Cardiac muscle cell (in vitro differentiated cells and primary cell): ENCODE measurements at regions not wholly inside any gene's neighbourhood (a gene's known extent, or its start where the extent isn't known, plus 50 kb on each side); places are given as distances from the start of the nearest gene placed in this dataset.

Source experiments
- DNase-seq, 2 donors: peaks; one replicate each; pipeline versions ENCODE4 v3.0.0 to v3.0.0-alpha.2; 2010 to 2017; ENCODE audit warnings: low read depth in 1 of 2, low spot score in 1 of 2
- H3K27ac ChIP-seq: fragments of 200-600 bp; sonication (generic); 2 replicates; pipeline ENCODE4 v1.5.1; 2016
- H3K27me3 ChIP-seq: fragments of 200-600 bp; sonication (generic); 2 replicates; pipeline ENCODE4 v1.6.0; 2016; ENCODE audit warnings: control low read depth
- H3K36me3 ChIP-seq: fragments of 200-600 bp; sonication (generic); 2 replicates; pipeline ENCODE4 v1.5.1; 2016; ENCODE audit warnings: control low read depth
- H3K4me1 ChIP-seq: fragments of 200-600 bp; sonication (generic); 2 replicates; pipeline ENCODE4 v1.8.1; 2017; ENCODE audit warnings: low read depth, mild to moderate bottlenecking, mixed run types
- H3K4me3 ChIP-seq: fragments of 200-600 bp; sonication (generic); 2 replicates; pipeline ENCODE4 v1.5.1; 2016; ENCODE audit warnings: mild to moderate bottlenecking
- H3K9me3 ChIP-seq: fragments of 200-600 bp; sonication (generic); 2 replicates; pipeline ENCODE4 v1.5.1; 2017; ENCODE audit warnings: low read depth, mild to moderate bottlenecking, control low read depth
- CTCF ChIP-seq: IDR thresholded peaks from 2 replicates; pipeline ENCODE4 v1.5.1; 2012; ENCODE audit warnings: low read depth, mild to moderate bottlenecking, low read length

- no peak overlapping the region for H3K27ac ChIP-seq
- TF ChIP-seq CTCF, result no peak
- no peaks in the 10 kb centered on the region for H3K36me3 ChIP-seq
- no peaks in the 10 kb centered on the region for H3K4me1 ChIP-seq
- H3K4me3 ChIP-seq, result no peak overlapping the region
- no peaks in the 10 kb centered on the region for H3K27me3 ChIP-seq
- H3K9me3 ChIP-seq, result no peaks in the 10 kb centered on the region
- DNase-seq, result no peak
These were observed 549.3 kb downstream of the TBL1XR1 start for GRCh38 chr3:176647987-176648386.

GRCh38 chr3:176633511-176633910 is 563.8 kb downstream of the TBL1XR1 start:
- Histone ChIP-seq H3K9me3 (no peaks in the 10 kb centered on the region), H3K36me3 (no peaks in the 10 kb centered on the region), H3K4me3 (no peak overlapping the region), H3K27me3 (no peaks in the 10 kb centered on the region), H3K4me1 (no peaks in the 10 kb centered on the region), H3K27ac (no peak overlapping the region)
- peak; percentile 1 to 21 for DNase-seq
- no peak for TF ChIP-seq CTCF

GRCh38 chr3:176632925-176633324 is 564.4 kb downstream of the TBL1XR1 start:
- H3K4me3 ChIP-seq, result no peak overlapping the region
- no peak for TF ChIP-seq CTCF
- no peaks in the 10 kb centered on the region for H3K36me3 ChIP-seq
- no peak for DNase-seq
- no peaks in the 10 kb centered on the region for H3K9me3 ChIP-seq
- H3K27me3 ChIP-seq, result no peaks in the 10 kb centered on the region
- no peaks in the 10 kb centered on the region for H3K4me1 ChIP-seq
- no peak overlapping the region for H3K27ac ChIP-seq

- DNase-seq, result no peak
- TF ChIP-seq CTCF, result no peak
- Histone ChIP-seq H3K27me3 (no peaks in the 10 kb centered on the region), H3K4me3 (no peak overlapping the region), H3K9me3 (no peaks in the 10 kb centered on the region), H3K27ac (no peak overlapping the region), H3K36me3 (no peaks in the 10 kb centered on the region), H3K4me1 (no peaks in the 10 kb centered on the region)
These were observed 566.1 kb downstream of the TBL1XR1 start for GRCh38 chr3:176631165-176631564.

DNA sequence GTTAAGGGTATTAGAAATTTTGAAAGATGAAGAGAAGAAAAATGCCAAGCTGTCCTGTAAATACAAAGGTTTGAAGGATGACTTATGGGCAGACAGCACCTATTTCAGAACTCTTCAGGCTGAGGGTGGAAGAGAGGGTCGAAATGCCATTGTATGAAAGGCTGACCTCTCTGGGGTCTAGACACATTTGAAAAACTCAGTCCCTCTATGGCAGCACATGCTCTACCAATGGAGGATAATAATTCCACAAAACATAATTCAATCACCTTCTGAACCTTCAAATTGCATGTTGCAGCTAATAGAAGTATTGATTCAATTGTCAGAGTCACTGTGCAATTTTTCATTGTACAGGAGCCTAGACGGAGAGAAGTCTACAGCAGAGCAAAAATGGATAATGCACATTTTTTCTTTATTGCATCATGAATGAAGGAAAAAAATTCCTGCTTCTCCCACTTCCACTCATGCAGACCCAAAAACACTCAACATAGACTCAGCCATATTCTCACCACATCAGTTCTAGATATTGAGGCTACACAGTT is 569.1 kb downstream of the TBL1XR1 start:
- H3K4me1 ChIP-seq, result no peaks in the 10 kb centered on the region
- DNase-seq, result no peak
- TF ChIP-seq CTCF, result no peak
- H3K9me3 ChIP-seq, result no peaks in the 10 kb centered on the region
- H3K27ac ChIP-seq, result no peak overlapping the region
- no peaks in the 10 kb centered on the region for H3K27me3 ChIP-seq
- no peak overlapping the region for H3K4me3 ChIP-seq
- no peaks in the 10 kb centered on the region for H3K36me3 ChIP-seq
